GM21786 (cell line): ENCODE measurements at regions not wholly inside any gene's neighbourhood (a gene's known extent, or its start where the extent isn't known, plus 50 kb on each side); places are given as distances from the start of the nearest gene placed in this dataset.
A peak's percentile ranks its signal among the peaks of the same experiment; 100 is the strongest.

Experiments used
- ATAC-seq: cut with Tn5 transposase; IDR thresholded peaks from one replicate; pipeline ENCODE4 v1.9.1; 2021; ENCODE audit not compliant: unreplicated experiment

DNA sequence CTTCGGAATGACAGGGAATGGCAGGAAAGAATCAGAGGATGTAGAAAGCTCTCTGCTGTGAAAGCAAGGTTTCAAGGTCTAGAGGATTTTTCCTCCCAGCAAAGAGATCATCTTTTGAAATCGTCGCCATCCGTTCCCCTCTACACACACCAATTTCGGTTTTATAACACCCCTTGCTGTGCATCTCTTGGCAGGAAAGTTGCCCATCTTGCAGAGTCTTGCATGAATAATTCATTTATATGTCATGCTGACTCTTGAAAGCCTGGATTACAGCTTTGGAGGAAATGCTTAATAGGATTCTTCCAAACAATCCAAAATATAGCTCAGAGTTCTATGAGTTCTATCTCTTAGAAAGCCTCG lies 262.7 kb downstream of the CHL1 start:
- no peak for ATAC-seq

DNA sequence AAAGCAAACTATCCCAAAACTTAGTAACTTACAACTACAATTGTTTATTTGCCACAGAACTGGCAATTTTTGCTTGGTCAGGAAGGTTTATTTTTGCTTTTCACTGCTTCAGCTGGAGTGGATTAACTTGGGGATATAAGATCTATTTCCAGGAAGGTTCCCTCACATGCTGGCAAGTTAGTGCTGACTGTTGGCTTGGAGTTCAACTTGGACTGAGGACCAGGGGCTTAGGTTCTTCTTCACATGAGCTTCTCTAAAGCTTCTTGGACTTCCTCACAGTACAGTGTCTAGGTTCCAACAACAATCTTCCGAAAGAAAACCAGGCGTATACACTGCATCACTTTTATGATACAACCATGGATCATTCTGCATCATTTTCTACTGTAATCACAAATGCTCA lies 264.4 kb downstream of the CHL1 start:
- ATAC-seq: no peak

DNA sequence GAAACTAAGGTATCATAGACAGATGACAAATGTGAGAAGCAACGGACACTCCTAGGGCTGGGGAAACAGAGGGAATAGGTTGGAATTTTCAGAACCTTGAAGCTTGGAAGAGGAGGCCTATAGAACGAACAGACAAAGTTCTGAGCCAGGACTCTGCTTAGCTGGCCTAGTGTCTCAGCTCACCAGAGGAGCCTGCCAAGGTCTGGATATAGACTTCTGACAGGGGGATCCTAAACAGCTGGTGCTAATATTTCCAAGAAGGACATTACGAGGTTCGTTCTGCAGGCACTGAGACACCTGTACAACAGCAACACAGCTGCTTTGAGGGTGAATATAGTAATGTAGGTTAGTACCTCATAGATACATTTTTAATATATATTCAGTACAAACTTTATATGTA lies 266.3 kb downstream of the CHL1 start:
- ATAC-seq: no peak

GRCh38 chr3:463252-464192 lies 267.0 kb downstream of the CHL1 start:
- ATAC-seq: peak; percentile 96

- ATAC-seq: peak; percentile 36
Observed at GRCh38 chr3:464255-464654, 267.7 kb downstream of the CHL1 start.

DNA sequence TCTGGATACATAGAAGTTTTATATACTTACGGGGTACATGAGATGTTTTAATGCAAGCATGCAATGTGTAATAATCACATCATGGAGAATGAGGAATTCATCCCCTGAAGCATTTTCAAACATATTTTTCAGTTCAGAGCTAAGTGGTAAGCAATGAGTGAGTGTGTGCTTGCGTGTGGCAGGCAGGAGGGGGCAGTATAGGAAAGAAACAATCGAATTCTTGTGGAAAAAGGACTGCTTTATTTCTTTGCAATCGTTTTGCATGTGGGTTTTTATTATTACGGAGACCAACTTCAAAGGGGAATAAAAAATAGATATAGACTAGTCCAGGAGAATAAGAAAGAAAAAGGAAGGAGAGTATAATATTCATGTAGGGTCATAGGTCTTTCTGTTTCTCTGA lies 271.6 kb downstream of the CHL1 start:
- no peak for ATAC-seq

DNA sequence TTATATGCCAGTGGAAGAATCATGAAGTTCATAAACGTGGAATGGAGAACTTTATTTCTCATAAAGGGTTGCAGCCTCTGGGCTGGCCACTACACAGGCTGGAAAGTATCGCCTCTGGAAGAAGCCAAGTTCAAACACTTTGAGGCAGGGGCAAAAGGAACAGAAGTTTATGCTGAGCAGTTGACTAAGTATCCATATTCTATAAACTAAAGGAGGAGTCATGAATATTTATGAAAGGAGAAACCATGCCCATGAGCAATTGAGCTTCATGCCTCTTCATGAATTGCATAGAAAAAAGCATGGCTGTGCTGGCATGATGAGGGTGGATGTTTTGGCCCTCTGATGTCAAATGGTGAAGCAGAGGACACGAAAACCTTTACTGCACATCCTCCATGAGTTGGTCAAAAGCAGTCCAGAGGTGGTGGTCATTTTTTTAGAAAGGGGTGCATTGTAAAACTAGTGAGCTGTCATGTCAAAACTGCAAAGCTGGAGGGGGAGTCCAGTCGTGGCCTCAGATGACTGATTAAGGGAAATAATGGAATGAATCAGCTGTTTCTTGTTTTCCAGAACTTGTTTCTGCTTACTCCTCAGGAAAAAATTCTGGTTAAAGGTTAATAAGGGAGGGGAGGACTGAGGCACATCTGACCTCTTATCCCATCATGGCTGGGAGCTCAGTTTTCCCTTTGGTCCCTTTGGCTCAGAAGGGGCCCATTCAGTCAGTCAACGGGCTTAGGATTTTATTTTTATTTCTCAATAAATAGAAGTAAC lies 276.7 kb downstream of the CHL1 start:
- no peak for ATAC-seq

GRCh38 chr3:474828-475227 lies 278.3 kb downstream of the CHL1 start:
- ATAC-seq: no peak

- peak; percentile 67 for ATAC-seq
Observed at GRCh38 chr3:480070-480469, 283.5 kb downstream of the CHL1 start.

- ATAC-seq: no peak
Observed at GRCh38 chr3:481111-481510, 284.5 kb downstream of the CHL1 start.

DNA sequence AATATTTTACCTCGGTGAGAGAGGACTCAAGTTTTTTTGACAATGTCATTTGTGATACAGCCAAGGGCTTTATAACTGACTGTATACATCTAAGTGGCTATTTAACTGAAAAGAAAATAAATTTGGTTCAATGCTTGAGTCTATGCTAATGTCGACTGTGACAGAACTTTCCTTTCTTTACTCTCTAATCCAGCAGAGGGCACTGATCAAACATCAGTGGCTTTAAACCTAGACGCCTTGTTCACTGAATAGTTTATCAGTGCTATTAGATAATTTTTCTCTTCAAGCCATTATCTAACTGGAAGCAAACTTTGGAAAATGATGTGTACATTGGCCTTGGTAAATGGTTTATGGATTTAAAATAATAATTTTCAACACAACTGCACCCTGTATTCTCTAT lies 285.1 kb downstream of the CHL1 start:
- ATAC-seq: no peak

DNA sequence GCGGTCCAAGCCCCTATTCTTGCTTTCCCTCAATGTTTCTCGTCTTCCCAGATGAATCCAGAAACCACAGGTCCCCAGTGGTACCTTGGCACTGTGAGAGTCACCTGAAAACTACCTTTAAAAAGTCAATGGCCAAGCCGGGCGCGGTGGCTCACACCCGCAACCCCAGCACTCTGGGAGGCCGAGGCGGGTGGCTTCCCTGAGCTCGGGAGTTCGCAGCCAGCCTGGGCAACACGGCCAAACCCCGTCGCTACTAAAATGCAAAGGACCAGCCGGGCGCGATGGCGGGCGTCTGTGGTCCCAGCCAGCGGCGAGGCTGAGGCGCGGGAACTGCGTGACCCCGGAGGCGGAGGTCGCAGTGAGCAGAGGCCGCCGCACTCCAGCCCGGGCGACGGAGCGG lies 285.9 kb downstream of the CHL1 start:
- no peak for ATAC-seq

GRCh38 chr3:484341-484740 lies 287.8 kb downstream of the CHL1 start:
- ATAC-seq: no peak

DNA sequence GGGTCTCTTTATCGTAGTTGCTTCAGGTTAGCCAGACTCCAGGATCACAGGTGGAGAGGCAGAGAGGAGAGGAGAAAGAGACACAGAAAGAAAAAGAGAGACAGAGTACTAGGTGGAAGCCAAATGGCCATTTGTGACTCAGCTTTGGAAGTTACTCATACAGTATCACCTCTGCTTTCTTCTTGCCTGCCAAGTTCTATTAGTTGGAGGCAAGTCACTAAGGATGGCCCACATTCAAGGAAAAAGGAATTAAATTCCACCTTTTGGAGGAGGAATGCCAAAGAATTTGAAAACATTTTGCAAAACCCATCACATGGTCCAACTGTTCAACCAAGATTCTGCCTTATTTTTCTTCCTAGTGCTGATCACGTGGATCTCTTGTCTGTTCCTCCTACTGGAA lies 291.1 kb downstream of the CHL1 start:
- ATAC-seq: no peak

GRCh38 chr3:492586-493316 lies 296.2 kb downstream of the CHL1 start:
- peak; percentile 54 for ATAC-seq

DNA sequence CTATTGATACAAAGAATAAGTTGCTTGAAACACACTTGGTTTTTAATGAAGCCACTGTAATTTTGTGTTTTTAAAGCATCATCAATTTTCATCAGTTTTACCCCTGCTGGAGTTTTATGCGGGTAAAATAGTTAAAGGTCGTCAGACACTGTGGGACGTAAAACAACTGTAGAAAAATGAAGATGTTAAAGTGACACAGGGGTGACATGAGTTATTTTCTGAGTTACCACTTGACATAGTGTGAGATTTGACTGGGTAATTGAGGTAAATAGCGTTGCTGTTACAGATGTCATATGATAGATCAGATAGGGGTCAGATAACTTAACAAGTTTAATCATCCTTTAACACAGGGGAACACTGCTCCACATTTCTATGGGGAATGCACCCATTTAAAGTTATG lies 297.6 kb downstream of the CHL1 start:
- ATAC-seq: no peak

GRCh38 chr3:498487-498886 lies 301.9 kb downstream of the CHL1 start:
- no peak for ATAC-seq

DNA sequence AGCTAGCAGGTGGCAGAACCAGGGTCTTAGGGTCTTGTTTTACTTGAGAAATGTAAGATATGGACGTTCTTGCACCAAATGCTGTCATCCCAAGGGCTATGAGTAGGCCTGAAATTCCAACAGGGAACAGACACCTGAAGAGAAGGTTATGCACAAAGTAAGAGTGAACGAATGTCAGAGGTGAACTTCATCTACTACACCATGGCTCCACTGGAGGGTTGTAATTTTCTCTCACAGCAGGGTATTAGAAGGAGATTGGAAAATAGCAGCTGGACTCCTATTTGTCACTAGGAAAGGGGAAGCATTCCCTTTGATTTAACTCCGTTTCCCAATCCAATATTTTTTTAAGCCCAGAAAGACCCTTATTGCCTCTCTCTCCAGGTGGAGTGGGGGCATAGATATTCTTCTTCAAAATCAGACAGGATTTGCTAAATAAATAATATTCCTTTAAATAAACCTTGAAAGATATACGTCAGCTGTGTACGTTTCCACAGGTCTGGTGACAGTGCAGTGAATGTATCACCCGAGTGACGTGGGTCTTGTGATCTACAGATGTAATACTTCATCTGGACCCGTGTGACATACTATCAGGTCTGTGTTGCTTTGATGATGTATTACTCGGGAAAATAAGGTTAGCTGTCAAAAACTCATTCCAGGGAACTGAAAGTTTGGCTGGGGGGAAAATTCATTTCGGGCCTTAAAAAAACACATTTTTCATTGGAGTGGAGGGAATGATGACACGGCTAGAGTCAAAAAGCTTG lies 302.6 kb downstream of the CHL1 start:
- ATAC-seq: no peak

- ATAC-seq: no peak
Observed at GRCh38 chr3:502486-502885, 305.9 kb downstream of the CHL1 start.

DNA sequence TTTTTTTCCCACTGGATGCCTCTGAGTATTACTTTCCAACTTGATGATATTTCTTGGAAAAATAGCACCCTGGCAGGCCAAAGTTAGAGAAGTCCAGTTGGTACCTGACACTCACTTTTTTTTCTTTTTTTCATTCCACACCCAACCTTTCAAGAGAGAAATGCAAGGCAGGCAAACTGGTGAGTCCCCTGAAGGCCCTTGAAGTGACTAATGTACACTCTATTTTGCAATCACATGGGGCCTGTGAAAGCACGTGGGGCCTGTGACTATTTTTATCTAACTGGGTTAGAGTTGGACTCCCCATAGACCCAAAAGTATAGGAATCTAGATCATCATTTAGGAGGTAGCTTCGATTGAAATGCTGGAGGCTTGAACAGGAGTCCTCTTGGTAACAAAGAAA lies 316.7 kb downstream of the CHL1 start:
- ATAC-seq: no peak

DNA sequence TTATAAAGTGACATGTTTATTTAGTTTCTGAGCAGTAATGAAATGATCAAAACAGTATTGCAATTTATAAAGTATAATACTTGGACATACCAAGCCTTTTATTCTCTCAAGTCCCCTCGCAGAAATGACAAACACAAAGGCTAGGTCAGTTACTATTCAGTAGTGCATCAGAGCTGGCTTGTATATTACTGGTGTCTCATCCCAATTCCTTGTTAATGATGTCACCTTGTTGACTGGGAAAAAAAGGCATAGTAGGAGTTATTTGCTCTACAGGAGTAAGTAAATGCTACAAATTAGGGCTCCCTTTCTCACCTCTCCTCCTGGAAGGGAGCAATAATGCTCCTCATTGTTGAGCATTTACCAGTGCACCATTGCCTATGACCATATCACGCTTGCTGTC lies 317.6 kb downstream of the CHL1 start:
- no peak for ATAC-seq
